Peyer's patch (tissue), 4 donors: ENCODE measurements at regions not wholly inside any gene's neighbourhood (a gene's known extent, or its start where the extent isn't known, plus 50 kb on each side); places are given as distances from the start of the nearest gene placed in this dataset.

Experiments used
- POLR2A ChIP-seq, 2 donors: fragments of 450-650 bp; IDR thresholded peaks; one replicate each; pipeline ENCODE4 v1.5.1; 2017; ENCODE audit warnings: antibody characterized with exemption in 2 of 2, mild to moderate bottlenecking in 2 of 2, moderate library complexity in 2 of 2
- TF ChIP-seq, protein P1 (sequence below), 6 experiments: fragments of 450-650 bp in 4 of 6; fragments of 200-600 bp in 2 of 6; sonication (generic) in 1 of 6; IDR thresholded peaks; one replicate each; pipeline ENCODE4 v1.5.1; 2017 to 2019; ENCODE audit warnings: antibody characterized with exemption in 6 of 6, mild to moderate bottlenecking in 3 of 6, moderate library complexity in 1 of 6

DNA sequence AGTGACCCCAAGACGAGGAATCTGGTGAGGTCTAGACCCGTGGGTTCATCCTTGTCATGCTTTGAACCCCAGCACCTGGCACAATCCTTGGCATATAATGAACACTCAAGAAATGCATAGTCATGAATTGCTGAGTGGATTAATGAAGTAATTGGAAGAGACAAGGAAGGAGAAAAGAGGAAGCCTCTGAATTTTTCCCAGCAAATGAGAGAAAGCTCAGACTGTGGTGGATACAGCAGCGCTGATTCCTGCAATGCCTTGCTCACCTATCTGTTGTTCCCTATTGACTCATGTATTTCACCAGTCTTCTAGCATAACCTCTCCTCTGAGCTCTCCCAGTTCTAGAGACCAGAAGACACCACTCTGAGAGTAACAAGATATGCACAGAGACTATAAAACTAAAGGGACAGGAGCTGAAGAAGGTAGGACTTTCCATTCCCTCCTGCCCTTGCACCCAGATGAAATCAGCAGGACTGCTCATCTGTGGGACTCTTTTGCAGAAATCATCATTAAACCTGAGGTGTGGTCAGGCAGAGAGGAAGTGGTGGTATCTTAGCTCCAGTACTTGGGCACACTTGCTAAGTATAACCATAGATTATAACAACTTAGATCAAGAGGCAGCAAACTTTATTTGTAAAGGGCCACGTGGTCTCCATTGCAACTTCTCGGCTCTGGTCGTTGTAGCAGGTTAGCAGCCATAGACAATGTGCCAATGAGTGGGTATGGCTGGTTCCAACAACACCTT, 102.8 kb downstream of the MAF start:
- TF ChIP-seq, protein P1, sequence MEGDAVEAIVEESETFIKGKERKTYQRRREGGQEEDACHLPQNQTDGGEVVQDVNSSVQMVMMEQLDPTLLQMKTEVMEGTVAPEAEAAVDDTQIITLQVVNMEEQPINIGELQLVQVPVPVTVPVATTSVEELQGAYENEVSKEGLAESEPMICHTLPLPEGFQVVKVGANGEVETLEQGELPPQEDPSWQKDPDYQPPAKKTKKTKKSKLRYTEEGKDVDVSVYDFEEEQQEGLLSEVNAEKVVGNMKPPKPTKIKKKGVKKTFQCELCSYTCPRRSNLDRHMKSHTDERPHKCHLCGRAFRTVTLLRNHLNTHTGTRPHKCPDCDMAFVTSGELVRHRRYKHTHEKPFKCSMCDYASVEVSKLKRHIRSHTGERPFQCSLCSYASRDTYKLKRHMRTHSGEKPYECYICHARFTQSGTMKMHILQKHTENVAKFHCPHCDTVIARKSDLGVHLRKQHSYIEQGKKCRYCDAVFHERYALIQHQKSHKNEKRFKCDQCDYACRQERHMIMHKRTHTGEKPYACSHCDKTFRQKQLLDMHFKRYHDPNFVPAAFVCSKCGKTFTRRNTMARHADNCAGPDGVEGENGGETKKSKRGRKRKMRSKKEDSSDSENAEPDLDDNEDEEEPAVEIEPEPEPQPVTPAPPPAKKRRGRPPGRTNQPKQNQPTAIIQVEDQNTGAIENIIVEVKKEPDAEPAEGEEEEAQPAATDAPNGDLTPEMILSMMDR (IDR thresholded peaks at IDR 0.05): no peak
- TF ChIP-seq POLR2A (IDR thresholded peaks at IDR 0.05): no peak
